ENCODE measurements at regions not wholly inside any gene's neighbourhood (a gene's known extent, or its start where the extent isn't known, plus 50 kb on each side); places are given as distances from the start of the nearest gene placed in this dataset.
"Not testable (repeated sequence)": the region's sequence is repeated elsewhere in the genome, so short reads cannot be mapped to it uniquely, and the experiment has no call there.

DNA sequence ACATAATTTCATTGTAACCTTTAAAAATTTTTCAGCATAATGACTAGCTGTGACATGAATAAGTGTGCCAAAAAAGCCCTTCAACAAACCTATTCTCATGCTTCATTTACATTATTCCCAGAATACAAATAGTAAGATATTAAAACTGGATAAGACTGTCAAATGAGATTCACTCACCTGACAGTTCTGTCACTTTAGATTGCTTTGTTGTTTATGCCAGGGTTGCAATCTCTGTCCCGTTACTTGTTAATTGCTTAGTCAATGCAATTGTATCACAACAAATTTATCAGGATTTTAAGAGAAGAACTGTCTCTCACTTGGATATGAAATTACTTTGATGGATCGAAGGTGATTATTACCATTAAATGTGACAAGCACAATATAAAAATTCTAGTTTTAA is 616.0 kb upstream of the IGFBP7 start:
- no peaks in the 10 kb centered on the region for H3F3A ChIP-seq (ENCODE audit: insufficient read depth, low read length, poor library complexity, severe bottlenecking)
- H2AFZ ChIP-seq (ENCODE audit: low read depth, low read length), result no peak overlapping the region
- H3K9ac ChIP-seq (ENCODE audit: low read length), result no peak overlapping the region
- TF ChIP-seq, protein P1, sequence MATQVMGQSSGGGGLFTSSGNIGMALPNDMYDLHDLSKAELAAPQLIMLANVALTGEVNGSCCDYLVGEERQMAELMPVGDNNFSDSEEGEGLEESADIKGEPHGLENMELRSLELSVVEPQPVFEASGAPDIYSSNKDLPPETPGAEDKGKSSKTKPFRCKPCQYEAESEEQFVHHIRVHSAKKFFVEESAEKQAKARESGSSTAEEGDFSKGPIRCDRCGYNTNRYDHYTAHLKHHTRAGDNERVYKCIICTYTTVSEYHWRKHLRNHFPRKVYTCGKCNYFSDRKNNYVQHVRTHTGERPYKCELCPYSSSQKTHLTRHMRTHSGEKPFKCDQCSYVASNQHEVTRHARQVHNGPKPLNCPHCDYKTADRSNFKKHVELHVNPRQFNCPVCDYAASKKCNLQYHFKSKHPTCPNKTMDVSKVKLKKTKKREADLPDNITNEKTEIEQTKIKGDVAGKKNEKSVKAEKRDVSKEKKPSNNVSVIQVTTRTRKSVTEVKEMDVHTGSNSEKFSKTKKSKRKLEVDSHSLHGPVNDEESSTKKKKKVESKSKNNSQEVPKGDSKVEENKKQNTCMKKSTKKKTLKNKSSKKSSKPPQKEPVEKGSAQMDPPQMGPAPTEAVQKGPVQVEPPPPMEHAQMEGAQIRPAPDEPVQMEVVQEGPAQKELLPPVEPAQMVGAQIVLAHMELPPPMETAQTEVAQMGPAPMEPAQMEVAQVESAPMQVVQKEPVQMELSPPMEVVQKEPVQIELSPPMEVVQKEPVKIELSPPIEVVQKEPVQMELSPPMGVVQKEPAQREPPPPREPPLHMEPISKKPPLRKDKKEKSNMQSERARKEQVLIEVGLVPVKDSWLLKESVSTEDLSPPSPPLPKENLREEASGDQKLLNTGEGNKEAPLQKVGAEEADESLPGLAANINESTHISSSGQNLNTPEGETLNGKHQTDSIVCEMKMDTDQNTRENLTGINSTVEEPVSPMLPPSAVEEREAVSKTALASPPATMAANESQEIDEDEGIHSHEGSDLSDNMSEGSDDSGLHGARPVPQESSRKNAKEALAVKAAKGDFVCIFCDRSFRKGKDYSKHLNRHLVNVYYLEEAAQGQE (IDR thresholded peaks at IDR 0.05; ENCODE audit: borderline replicate concordance), result no peak
- TF ChIP-seq POLR2AphosphoS5 (IDR thresholded peaks at IDR 0.05) (peak; percentile 61), CTCF (IDR thresholded peaks at IDR 0.05; ENCODE audit: poor library complexity, severe bottlenecking) (no peak), EP300 (conservative IDR thresholded peaks at IDR 0.05; ENCODE audit: poor library complexity, severe bottlenecking) (peak; percentile 90)
- H4K20me1 ChIP-seq (ENCODE audit: insufficient read depth), result no peaks in the 10 kb centered on the region
- H3K9me3 ChIP-seq (ENCODE audit: low read length), result no peaks in the 10 kb centered on the region
- no peak overlapping the region for H3K4me3 ChIP-seq (ENCODE audit: low read length)
- no peaks in the 10 kb centered on the region for H3K27me3 ChIP-seq (ENCODE audit: insufficient read depth, low read depth, low read length)
- no peak overlapping the region for H3K27ac ChIP-seq (ENCODE audit: low read length)
- no peaks in the 10 kb centered on the region for H3K9me2 ChIP-seq (ENCODE audit: insufficient read depth, low read length)
- H3K36me3 ChIP-seq (ENCODE audit: insufficient read depth, low read length), result no peaks in the 10 kb centered on the region
- H3K79me2 ChIP-seq (replicated peaks; ENCODE audit: insufficient read depth, low read length), result no peaks in the 10 kb centered on the region
- no peak overlapping the region for H3K4me2 ChIP-seq (ENCODE audit: low read length)

DNA sequence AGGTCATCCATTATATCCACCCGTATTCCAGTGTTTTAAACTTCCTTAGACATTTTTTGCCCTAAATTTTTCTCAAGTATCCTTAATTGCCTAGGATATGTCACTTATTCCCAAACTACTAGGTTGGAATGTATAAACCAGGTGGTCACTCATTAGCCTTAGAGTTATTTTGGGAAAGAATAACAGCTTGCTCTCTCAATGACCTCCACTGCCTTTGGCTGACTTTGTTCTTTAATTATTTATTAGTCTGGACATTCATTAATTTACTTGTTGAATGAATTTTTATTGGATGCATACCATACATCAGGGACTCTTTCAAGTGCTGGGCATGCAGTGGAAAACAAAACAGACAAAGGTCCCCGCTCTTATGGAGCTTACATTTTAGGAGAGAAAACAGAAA is 609.3 kb upstream of the IGFBP7 start:
- Histone ChIP-seq H3K79me2 (replicated peaks; ENCODE audit: insufficient read depth, low read length) (no peaks in the 10 kb centered on the region), H3K36me3 (ENCODE audit: insufficient read depth, low read length) (no peaks in the 10 kb centered on the region), H4K20me1 (ENCODE audit: insufficient read depth) (no peaks in the 10 kb centered on the region), H3K27me3 (ENCODE audit: insufficient read depth, low read depth, low read length) (no peaks in the 10 kb centered on the region), H2AFZ (ENCODE audit: low read depth, low read length) (no peak overlapping the region), H3K9ac (ENCODE audit: low read length) (no peak overlapping the region), H3K4me2 (ENCODE audit: low read length) (no peak overlapping the region), H3K4me3 (ENCODE audit: low read length) (no peak overlapping the region), H3K9me2 (ENCODE audit: insufficient read depth, low read length) (no peaks in the 10 kb centered on the region), H3F3A (ENCODE audit: insufficient read depth, low read length, poor library complexity, severe bottlenecking) (no peaks in the 10 kb centered on the region), H3K9me3 (ENCODE audit: low read length) (no peaks in the 10 kb centered on the region), H3K27ac (ENCODE audit: low read length) (no peak overlapping the region)
- TF ChIP-seq CTCF (IDR thresholded peaks at IDR 0.05; ENCODE audit: poor library complexity, severe bottlenecking) (no peak), RAD21 (conservative IDR thresholded peaks at IDR 0.05) (no peak), TAF1 (IDR thresholded peaks at IDR 0.05; ENCODE audit: low read depth) (no peak), SMC3 (conservative IDR thresholded peaks at IDR 0.05; ENCODE audit: poor library complexity) (no peak), EP300 (conservative IDR thresholded peaks at IDR 0.05; ENCODE audit: poor library complexity, severe bottlenecking) (no peak), POLR2AphosphoS5 (IDR thresholded peaks at IDR 0.05) (no peak)
- TF ChIP-seq, protein P1 (IDR thresholded peaks at IDR 0.05; ENCODE audit: borderline replicate concordance), result no peak

- H3K36me3 ChIP-seq (ENCODE audit: insufficient read depth, low read length); H4K20me1 ChIP-seq (ENCODE audit: insufficient read depth); H3K79me2 ChIP-seq (replicated peaks; ENCODE audit: insufficient read depth, low read length); H3K9me3 ChIP-seq (ENCODE audit: low read length); H3K4me3 ChIP-seq (ENCODE audit: low read length); H3K4me2 ChIP-seq (ENCODE audit: low read length); H3K9me2 ChIP-seq (ENCODE audit: insufficient read depth, low read length); H3F3A ChIP-seq (ENCODE audit: insufficient read depth, low read length, poor library complexity, severe bottlenecking); H3K9ac ChIP-seq (ENCODE audit: low read length); H3K27me3 ChIP-seq (ENCODE audit: insufficient read depth, low read depth, low read length); H2AFZ ChIP-seq (ENCODE audit: low read depth, low read length); H3K27ac ChIP-seq (ENCODE audit: low read length): not testable (repeated sequence)
These were observed 604.1 kb upstream of the IGFBP7 start for GRCh38 chr4:57714313-57714712.
